ENCODE measurements at regions not wholly inside any gene's neighbourhood (a gene's known extent, or its start where the extent isn't known, plus 50 kb on each side); places are given as distances from the start of the nearest gene placed in this dataset.

- Histone ChIP-seq H3K27me3 (replicated peaks) (no peaks in the 10 kb centered on the region), H3K36me3 (replicated peaks) (no peaks in the 10 kb centered on the region), H3K27ac (no peak overlapping the region), H3K4me3 (ENCODE audit: low read depth, low read length) (no peak overlapping the region)
- no peak for TF ChIP-seq CTCF (IDR thresholded peaks at IDR 0.05; ENCODE audit: low read depth, low read length, missing control alignments)
- no peak for DNase-seq
- in situ Hi-C loops (cut with HindIII; ENCODE audit: low pct_ligation_motif_present, low sequenced_read_pairs), result no loop called here
These were observed 551.1 kb downstream of the PLPP3 start for GRCh38 chr1:56028244-56028643.

- no peak for DNase-seq
- in situ Hi-C loops (cut with HindIII; ENCODE audit: low pct_ligation_motif_present, low sequenced_read_pairs), result no loop called here
- Histone ChIP-seq H3K36me3 (replicated peaks) (no peaks in the 10 kb centered on the region), H3K4me3 (ENCODE audit: low read depth, low read length) (no peak overlapping the region), H3K27me3 (replicated peaks) (no peaks in the 10 kb centered on the region), H3K27ac (no peak overlapping the region)
- no peak for TF ChIP-seq CTCF (IDR thresholded peaks at IDR 0.05; ENCODE audit: low read depth, low read length, missing control alignments)
These were observed 553.4 kb downstream of the PLPP3 start for GRCh38 chr1:56025942-56026341.

- Histone ChIP-seq H3K36me3 (replicated peaks) (no peaks in the 10 kb centered on the region), H3K27me3 (replicated peaks) (no peaks in the 10 kb centered on the region), H3K27ac (no peak overlapping the region), H3K4me3 (ENCODE audit: low read depth, low read length) (no peak overlapping the region)
- TF ChIP-seq CTCF (IDR thresholded peaks at IDR 0.05; ENCODE audit: low read depth, low read length, missing control alignments), result no peak
- no peak for DNase-seq
- in situ Hi-C loops (cut with HindIII; ENCODE audit: low pct_ligation_motif_present, low sequenced_read_pairs), result no loop called here
These were observed 555.2 kb downstream of the PLPP3 start for GRCh38 chr1:56024155-56024554.

- no peak overlapping the region for H3K4me3 ChIP-seq (ENCODE audit: low read depth, low read length)
- no peak for TF ChIP-seq CTCF (IDR thresholded peaks at IDR 0.05; ENCODE audit: low read depth, low read length, missing control alignments)
- DNase-seq, result no peak
- H3K27ac ChIP-seq, result no peak overlapping the region
- no peaks in the 10 kb centered on the region for H3K27me3 ChIP-seq (replicated peaks)
- in situ Hi-C loops (cut with HindIII; ENCODE audit: low pct_ligation_motif_present, low sequenced_read_pairs), result no loop called here
- no peaks in the 10 kb centered on the region for H3K36me3 ChIP-seq (replicated peaks)
These were observed 559.4 kb downstream of the PLPP3 start for GRCh38 chr1:56019922-56020321.

GRCh38 chr1:56019472-56019871 is 559.9 kb downstream of the PLPP3 start:
- in situ Hi-C loops (cut with HindIII; ENCODE audit: low pct_ligation_motif_present, low sequenced_read_pairs), result no loop called here
- no peak overlapping the region for H3K27ac ChIP-seq
- H3K27me3 ChIP-seq (replicated peaks), result no peaks in the 10 kb centered on the region
- DNase-seq, result no peak
- H3K4me3 ChIP-seq (ENCODE audit: low read depth, low read length), result no peak overlapping the region
- H3K36me3 ChIP-seq (replicated peaks), result no peaks in the 10 kb centered on the region
- TF ChIP-seq CTCF (IDR thresholded peaks at IDR 0.05; ENCODE audit: low read depth, low read length, missing control alignments), result no peak

GRCh38 chr1:56017336-56017735 is 562.0 kb downstream of the PLPP3 start:
- DNase-seq, result no peak
- in situ Hi-C loops (cut with HindIII; ENCODE audit: low pct_ligation_motif_present, low sequenced_read_pairs), result no loop called here
- no peaks in the 10 kb centered on the region for H3K36me3 ChIP-seq (replicated peaks)
- no peaks in the 10 kb centered on the region for H3K27me3 ChIP-seq (replicated peaks)
- no peak overlapping the region for H3K4me3 ChIP-seq (ENCODE audit: low read depth, low read length)
- H3K27ac ChIP-seq, result no peak overlapping the region
- no peak for TF ChIP-seq CTCF (IDR thresholded peaks at IDR 0.05; ENCODE audit: low read depth, low read length, missing control alignments)
